ENCODE measurements at regions not wholly inside any gene's neighbourhood (a gene's known extent, or its start where the extent isn't known, plus 50 kb on each side); places are given as distances from the start of the nearest gene placed in this dataset.

GRCh38 chr5:62741761-62742160, 163.1 kb downstream of the LRRC70 start:
- H3K4me3 ChIP-seq = no peak overlapping the region
- Mint-ChIP-seq H3K27me3 (ENCODE audit: insufficient read depth, low read depth) (no peaks in the 10 kb centered on the region), H3K4me3 (no peak overlapping the region), H3K9me3 (no peaks in the 10 kb centered on the region), H3K27ac (no peak overlapping the region), H3K4me1 (no peaks in the 10 kb centered on the region), H3K36me3 (no peaks in the 10 kb centered on the region)
- H3F3A ChIP-seq (ENCODE audit: low read depth) = no peaks in the 10 kb centered on the region
- H3K4me2 ChIP-seq = no peak overlapping the region
- H4K20me1 ChIP-seq (ENCODE audit: low read depth) = no peaks in the 10 kb centered on the region
- DNase-seq (ENCODE audit: low spot score) = no peak
- no peaks in the 10 kb centered on the region for H3K36me3 ChIP-seq
- no peak overlapping the region for H2AFZ ChIP-seq (replicated peaks)
- H3K4me1 ChIP-seq = no peaks in the 10 kb centered on the region
- H3K27ac ChIP-seq = no peak overlapping the region
- no peaks in the 10 kb centered on the region for H3K27me3 ChIP-seq
- H3K9me3 ChIP-seq (ENCODE audit: low read depth) = no peaks in the 10 kb centered on the region
- no peaks in the 10 kb centered on the region for H3K79me2 ChIP-seq (ENCODE audit: low read depth)
- H3K9ac ChIP-seq = no peak overlapping the region
- no peak for TF ChIP-seq EZH2 (IDR thresholded peaks at IDR 0.05)
- no peak for TF ChIP-seq EZH2phosphoT487 (IDR thresholded peaks at IDR 0.05)
- TF ChIP-seq CTCF (IDR thresholded peaks at IDR 0.05) = no peak

- no peaks in the 10 kb centered on the region for H3K36me3 Mint-ChIP-seq
These were observed 159.1 kb downstream of the LRRC70 start for GRCh38 chr5:62737766-62738165.

GRCh38 chr5:62732677-62733121, 154.1 kb downstream of the LRRC70 start:
- H3K27me3 ChIP-seq = no peaks in the 10 kb centered on the region
- H3K4me1 ChIP-seq = no peaks in the 10 kb centered on the region
- H3K4me2 ChIP-seq = no peak overlapping the region
- no peaks in the 10 kb centered on the region for H3K36me3 ChIP-seq
- no peaks in the 10 kb centered on the region for H3K9me3 ChIP-seq (ENCODE audit: low read depth)
- no peaks in the 10 kb centered on the region for H3F3A ChIP-seq (ENCODE audit: low read depth)
- no peak overlapping the region for H3K4me3 ChIP-seq
- Mint-ChIP-seq H3K27ac (no peak overlapping the region), H3K4me3 (no peak overlapping the region), H3K9me3 (no peaks in the 10 kb centered on the region), H3K27me3 (ENCODE audit: insufficient read depth, low read depth) (no peaks in the 10 kb centered on the region), H3K36me3 (no peaks in the 10 kb centered on the region), H3K4me1 (peaks cover 5% of the 10 kb centered on the region)
- H2AFZ ChIP-seq (replicated peaks) = no peak overlapping the region
- H3K9ac ChIP-seq = no peak overlapping the region
- DNase-seq (ENCODE audit: low spot score) = no peak
- no peaks in the 10 kb centered on the region for H4K20me1 ChIP-seq (ENCODE audit: low read depth)
- no peak for TF ChIP-seq EZH2 (IDR thresholded peaks at IDR 0.05)
- TF ChIP-seq EZH2phosphoT487 (IDR thresholded peaks at IDR 0.05) = no peak
- no peak for TF ChIP-seq CTCF (IDR thresholded peaks at IDR 0.05)
- H3K27ac ChIP-seq = no peak overlapping the region
- no peaks in the 10 kb centered on the region for H3K79me2 ChIP-seq (ENCODE audit: low read depth)

More at GRCh38 chr5:62737766-62738165, 159.1 kb downstream of the LRRC70 start:
- Histone ChIP-seq H2AFZ (replicated peaks) (no peak overlapping the region), H3K27me3 (no peaks in the 10 kb centered on the region), H3F3A (ENCODE audit: low read depth) (no peaks in the 10 kb centered on the region), H3K4me1 (no peaks in the 10 kb centered on the region), H3K9ac (no peak overlapping the region), H3K4me3 (no peak overlapping the region), H3K27ac (no peak overlapping the region), H3K79me2 (ENCODE audit: low read depth) (no peaks in the 10 kb centered on the region), H3K9me3 (ENCODE audit: low read depth) (no peaks in the 10 kb centered on the region), H3K36me3 (no peaks in the 10 kb centered on the region), H4K20me1 (ENCODE audit: low read depth) (no peaks in the 10 kb centered on the region), H3K4me2 (no peak overlapping the region)
- Mint-ChIP-seq H3K27me3 (ENCODE audit: insufficient read depth, low read depth) (no peaks in the 10 kb centered on the region), H3K4me1 (peaks cover 1% of the 10 kb centered on the region), H3K9me3 (no peaks in the 10 kb centered on the region), H3K27ac (no peak overlapping the region), H3K4me3 (no peak overlapping the region)
- TF ChIP-seq EZH2phosphoT487 (IDR thresholded peaks at IDR 0.05) (no peak), EZH2 (IDR thresholded peaks at IDR 0.05) (no peak), CTCF (IDR thresholded peaks at IDR 0.05) (no peak)
- DNase-seq (ENCODE audit: low spot score) = no peak
